Prostate gland (tissue), 2 donors: ENCODE measurements at regions not wholly inside any gene's neighbourhood (a gene's known extent, or its start where the extent isn't known, plus 50 kb on each side); places are given as distances from the start of the nearest gene placed in this dataset. TPM values are rescaled to one million over a fixed set of nuclear protein-coding genes. Genes with fewer than 3 reads are reported as not detected.

Experiments used
- DNase-seq: peaks from one replicate; pipeline ENCODE4 v3.0.0-alpha.2; 2019; ENCODE audit warnings: low spot score
- H3K27ac ChIP-seq, 2 donors: fragments of 200-600 bp; sonication (generic); 2 replicates each; pipeline ENCODE4 v1.5.1; 2017 to 2019
- H3K27me3 ChIP-seq: fragments of 200-600 bp; sonication (generic); replicated peaks from 2 replicates; pipeline ENCODE4 v1.5.1; 2019; ENCODE audit not compliant: insufficient read depth
- H3K36me3 ChIP-seq, 2 donors: fragments of 200-600 bp; sonication (generic); 1 replicate in 1 of 2; 2 replicates in 1 of 2; pipeline versions ENCODE4 v1.5.1 to v1.8.1; 2017 to 2019
- H3K4me1 ChIP-seq: fragments of 200-600 bp; sonication (generic); replicated peaks from 2 replicates; pipeline ENCODE4 v1.5.1; 2019
- H3K4me3 ChIP-seq, 2 donors: fragments of 200-600 bp; sonication (generic); 2 replicates each; pipeline ENCODE4 v1.5.1; 2017 to 2019
- H3K9me3 ChIP-seq: fragments of 200-600 bp; sonication (generic); 2 replicates; pipeline ENCODE4 v1.5.1; 2017
- POLR2A ChIP-seq: fragments of 450-650 bp; IDR thresholded peaks from one replicate; pipeline ENCODE4 v1.6.1; 2016; ENCODE audit warnings: antibody characterized with exemption, mild to moderate bottlenecking
- POLR2AphosphoS5 ChIP-seq: sonication (generic); formaldehyde crosslinking; IDR thresholded peaks from one replicate; pipeline ENCODE4 v1.6.1; 2017; ENCODE audit warnings: antibody characterized with exemption
- WGBS: methylation state at CpG from one replicate; pipeline ENCODE4 v1.1.5; 2018; 5-methylcytosine and 5-hydroxymethylcytosine counted together
- intact Hi-C: fragments of 100-400 bp; cut with DNase I; formaldehyde crosslinking; loops from one replicate; pipeline ENCODE4 v1.14.2; 2022
- microRNA-seq: library from miRNA; unstranded; fragments of <30 nt; microRNA quantifications from one replicate; pipeline ENCODE4, GENCODE V29; 2016
- small RNA-seq, 2 donors: library from RNA; depleted of rRNA; stranded (forward); fragments of <200 nt; gene quantifications; one replicate each; pipeline ENCODE3, GENCODE V24; 2016
- TF ChIP-seq, protein P1 (sequence below), 4 experiments: fragments of 200-600 bp in 2 of 4; fragments of 450-650 bp in 2 of 4; sonication (generic) in 2 of 4; IDR thresholded peaks; 1 replicate in 3 of 4; 2 replicates in 1 of 4; pipeline ENCODE4 v1.5.1; 2016 to 2019; ENCODE audit warnings: antibody characterized with exemption in 4 of 4, mild to moderate bottlenecking in 2 of 4, moderate library complexity in 2 of 4

DNA sequence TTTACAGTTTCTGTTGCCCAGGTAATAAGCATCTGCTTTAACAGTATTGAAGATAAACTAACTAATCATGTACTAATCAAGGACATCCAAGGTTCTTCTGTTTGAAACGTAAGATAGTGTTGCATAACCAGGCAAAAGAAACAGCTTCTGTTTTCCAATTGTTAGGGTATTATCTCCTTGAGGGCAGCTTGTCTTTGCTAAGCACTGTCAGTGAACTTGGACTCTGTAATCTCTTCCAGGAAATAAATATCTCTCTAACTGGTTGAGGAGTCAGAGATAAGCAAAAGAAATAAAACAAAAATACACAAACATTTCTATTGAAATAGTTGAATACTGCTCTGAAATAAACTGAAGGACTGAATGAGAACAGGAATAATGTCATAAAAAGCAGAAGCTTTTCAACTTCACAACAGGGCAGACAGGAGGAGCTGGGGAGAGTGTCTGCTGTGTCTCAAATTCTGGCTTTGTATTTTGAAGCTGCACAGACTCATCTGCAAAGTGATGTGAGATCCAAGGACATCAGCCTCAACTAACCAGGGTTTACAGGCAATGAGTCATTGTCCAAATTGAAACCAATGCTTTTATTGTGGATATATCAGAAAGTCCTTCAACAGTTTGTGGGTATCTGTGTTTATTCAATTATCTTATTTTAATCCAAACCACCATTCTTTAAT is 1253.0 kb upstream of the PCDH7 start:
- WGBS, result 18% methylated on average over 1 of the region's 1 CpG
- TF ChIP-seq POLR2AphosphoS5, result no peak
- TF ChIP-seq POLR2A, result no peak
- TF ChIP-seq, protein P1, sequence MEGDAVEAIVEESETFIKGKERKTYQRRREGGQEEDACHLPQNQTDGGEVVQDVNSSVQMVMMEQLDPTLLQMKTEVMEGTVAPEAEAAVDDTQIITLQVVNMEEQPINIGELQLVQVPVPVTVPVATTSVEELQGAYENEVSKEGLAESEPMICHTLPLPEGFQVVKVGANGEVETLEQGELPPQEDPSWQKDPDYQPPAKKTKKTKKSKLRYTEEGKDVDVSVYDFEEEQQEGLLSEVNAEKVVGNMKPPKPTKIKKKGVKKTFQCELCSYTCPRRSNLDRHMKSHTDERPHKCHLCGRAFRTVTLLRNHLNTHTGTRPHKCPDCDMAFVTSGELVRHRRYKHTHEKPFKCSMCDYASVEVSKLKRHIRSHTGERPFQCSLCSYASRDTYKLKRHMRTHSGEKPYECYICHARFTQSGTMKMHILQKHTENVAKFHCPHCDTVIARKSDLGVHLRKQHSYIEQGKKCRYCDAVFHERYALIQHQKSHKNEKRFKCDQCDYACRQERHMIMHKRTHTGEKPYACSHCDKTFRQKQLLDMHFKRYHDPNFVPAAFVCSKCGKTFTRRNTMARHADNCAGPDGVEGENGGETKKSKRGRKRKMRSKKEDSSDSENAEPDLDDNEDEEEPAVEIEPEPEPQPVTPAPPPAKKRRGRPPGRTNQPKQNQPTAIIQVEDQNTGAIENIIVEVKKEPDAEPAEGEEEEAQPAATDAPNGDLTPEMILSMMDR (IDR thresholded peaks at IDR 0.05), result no peak
- Histone ChIP-seq H3K9me3 (no peaks in the 10 kb centered on the region), H3K4me1 (no peaks in the 10 kb centered on the region), H3K36me3 (no peaks in the 10 kb centered on the region), H3K27ac (no peak overlapping the region), H3K27me3 (no peaks in the 10 kb centered on the region), H3K4me3 (no peak overlapping the region)
- no peak for DNase-seq
- intact Hi-C loops, result no loop called here

Small RNAs in the stretch of these regions (microRNA-seq; reads per million reads assigned to microRNA genes)
- not detected for gene MIR4275

Small RNAs in the stretch of these regions (small RNA-seq; reads per million reads assigned to genes)
- 0 reads per million in 2 donors for gene RF00019
- gene RN7SL101P, result 0 reads per million in 2 donors
